GM21737 (cell line): ENCODE measurements at regions not wholly inside any gene's neighbourhood (a gene's known extent, or its start where the extent isn't known, plus 50 kb on each side); places are given as distances from the start of the nearest gene placed in this dataset.

Experiments
- ATAC-seq: cut with Tn5 transposase; IDR thresholded peaks from one replicate; pipeline ENCODE4 v1.9.1; 2021; ENCODE audit warnings: mild to moderate bottlenecking, moderate library complexity; ENCODE audit not compliant: unreplicated experiment

DNA sequence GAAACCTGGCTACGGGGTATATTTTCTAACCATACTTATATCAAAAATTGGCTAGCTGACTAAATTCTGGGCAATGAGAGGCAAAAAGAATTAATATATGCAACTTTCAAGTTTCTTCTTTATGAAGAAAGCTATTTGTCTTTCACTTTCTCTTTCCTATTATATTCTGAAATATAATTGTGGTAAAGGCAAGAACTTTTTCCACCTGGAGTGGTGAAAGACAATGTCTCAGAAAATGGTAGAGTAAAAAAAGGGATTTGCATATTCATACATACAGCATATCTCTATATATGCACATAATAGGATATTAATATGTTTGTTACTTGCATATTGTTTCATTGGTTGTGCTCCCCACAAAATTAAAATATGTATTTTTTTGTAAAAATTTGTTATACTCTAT lies 793.8 kb downstream of the PLA2G4A start:
- no peak for ATAC-seq

DNA sequence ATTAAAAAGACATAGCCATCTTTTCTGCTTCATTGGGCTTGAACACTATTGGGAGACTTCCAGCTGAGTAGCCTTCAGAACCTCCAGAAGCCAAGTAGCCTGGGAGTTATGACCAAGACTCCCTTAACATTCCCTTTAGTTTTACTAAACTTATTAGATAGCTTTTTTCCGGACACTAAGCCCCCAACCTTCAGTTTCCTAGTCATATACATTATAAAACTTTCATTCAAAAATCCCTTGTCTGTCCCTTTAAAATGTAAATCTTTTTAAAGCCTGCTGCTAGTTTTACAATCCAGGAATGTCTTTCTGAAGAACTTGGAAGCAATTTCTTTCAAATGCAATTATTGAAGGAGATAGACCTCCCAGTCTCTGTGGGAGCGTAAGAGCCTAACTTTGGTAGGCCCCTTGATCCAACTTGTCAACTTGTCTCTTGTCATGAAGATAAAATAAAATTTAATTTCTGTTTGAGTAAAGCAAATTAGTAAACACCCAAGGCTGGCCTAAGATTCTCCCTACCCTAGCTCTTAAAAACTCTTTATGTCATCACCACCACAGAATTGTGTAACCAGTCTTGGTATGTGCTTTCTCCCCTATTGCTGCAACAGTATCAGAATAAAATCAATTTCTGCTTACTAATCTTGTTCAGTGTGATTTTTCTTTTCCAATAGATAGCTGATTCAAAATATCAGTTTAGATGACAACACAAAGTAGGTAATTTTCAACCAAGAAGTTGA lies 796.2 kb downstream of the PLA2G4A start:
- no peak for ATAC-seq

DNA sequence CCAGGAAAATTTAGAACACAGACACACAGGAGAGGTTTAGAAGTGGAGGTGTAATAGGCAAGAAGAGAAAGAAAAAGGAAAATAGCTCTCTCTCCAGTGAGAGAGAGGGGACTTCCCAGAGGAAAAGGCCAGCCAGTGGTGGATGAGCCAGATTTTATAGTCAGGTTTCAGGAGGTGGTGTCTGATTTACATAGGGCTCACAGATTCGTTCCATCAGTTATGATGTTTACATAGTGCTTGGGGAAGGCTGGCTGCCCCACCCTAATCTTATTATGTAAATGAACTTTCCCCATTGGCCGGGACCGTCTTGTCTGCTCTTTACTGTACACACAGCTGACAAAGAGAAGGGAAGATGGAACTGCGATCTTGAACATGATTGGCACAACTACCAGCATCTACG lies 797.3 kb downstream of the PLA2G4A start:
- ATAC-seq, result no peak

DNA sequence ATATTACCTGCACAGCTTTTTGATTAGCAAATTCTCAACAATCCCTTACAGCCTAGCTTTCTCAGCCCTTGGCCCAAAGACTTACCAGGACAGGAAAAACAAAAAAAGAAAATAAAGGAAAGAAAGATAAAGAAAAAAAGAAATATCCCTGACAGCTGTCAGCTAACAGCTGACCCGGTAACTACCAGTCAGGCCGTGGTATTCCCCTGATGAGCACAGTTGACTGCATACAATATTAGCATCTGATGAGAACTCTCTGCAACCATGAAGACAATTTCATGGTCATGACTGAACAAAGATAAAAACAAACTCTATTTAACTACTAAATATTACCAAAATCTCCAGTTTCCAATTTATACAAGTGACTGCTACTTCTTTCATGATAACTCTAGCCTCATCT lies 798.8 kb downstream of the PLA2G4A start:
- ATAC-seq, result no peak

DNA sequence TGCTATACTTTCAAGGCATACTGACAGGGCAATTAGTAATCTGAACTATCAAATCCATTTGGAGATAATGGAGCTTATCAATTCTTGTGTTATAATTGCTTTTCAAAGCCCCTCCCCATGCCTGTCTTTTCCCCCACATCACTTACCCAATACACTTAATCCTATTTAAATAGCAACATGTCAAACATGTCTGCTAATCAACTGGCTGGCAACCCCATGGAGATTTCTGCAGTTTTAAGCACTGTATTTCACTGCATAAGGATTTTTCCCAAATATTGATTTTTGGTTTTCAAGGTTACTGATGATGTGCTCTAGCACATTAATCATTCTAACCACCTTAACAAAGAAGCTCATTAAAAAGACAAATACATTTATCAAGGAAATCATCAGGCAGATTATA lies 800.3 kb downstream of the PLA2G4A start:
- no peak for ATAC-seq

DNA sequence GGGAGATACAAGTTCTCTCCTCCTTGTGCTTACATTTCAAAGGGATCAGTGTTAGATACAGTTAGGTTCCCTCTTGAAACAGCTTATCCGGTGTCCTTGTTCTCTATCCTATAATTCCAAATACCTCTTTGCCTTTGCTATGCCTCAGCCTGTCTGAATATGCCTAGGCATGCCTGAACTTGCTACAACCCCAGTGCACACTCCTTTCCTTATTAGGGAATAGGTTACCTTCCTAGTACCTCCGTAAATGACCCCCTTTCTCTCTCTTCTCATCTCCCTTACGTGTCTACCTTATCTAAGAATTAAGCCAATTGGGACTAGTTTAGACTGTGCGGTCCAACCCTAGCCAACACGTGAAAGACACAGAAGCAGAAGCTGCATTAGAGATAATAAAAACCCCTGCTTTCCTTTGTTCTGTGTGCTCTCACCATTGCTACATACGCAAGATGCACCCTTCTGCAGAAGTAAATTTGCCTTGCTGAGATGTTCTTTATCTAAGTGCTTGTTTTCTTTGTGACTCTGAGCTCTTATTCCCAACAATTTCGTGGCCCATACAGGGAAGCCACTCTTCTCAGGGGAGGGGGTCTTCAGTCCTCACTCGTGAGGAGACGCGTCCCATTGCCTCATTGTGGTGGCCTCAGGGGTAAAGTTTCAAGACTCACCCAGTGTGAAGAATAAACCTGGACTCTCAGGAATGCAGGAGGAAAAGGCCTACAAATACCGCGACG lies 802.1 kb downstream of the PLA2G4A start:
- ATAC-seq, result no peak

DNA sequence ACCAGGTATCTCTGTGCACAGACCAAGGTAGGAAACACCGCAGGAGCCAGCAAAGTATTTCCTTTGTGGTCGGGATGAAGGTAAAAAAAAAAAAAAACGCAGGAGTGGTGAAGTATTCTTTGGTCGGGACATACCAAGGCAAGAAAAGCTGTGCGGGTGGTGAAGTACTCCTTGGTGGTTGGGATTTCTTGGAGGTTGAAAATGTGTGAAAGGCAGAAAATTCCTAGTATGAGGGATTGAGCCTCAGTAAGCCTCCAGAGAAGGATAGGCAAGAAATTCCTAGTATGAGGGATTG lies 802.6 kb downstream of the PLA2G4A start:
- no peak for ATAC-seq

DNA sequence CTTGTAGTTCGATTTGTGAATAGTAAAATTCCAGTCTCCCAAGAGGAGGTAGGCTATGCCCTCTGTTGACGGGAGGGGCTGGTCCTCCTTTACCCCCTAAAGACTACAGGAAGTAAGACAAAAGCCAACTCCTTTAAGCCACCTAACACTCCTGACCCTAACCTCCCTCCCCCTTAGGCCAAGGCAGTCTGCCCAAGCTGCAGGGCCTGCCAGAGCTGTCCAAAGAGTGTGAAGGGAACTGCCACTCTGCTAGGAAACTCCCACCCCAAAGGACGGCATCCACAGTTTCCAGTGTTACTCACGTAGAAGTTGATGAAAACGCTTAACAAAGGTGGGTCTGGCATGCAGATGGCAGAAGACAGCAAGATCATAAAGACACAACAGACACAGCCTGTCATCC lies 803.2 kb downstream of the PLA2G4A start:
- no peak for ATAC-seq

DNA sequence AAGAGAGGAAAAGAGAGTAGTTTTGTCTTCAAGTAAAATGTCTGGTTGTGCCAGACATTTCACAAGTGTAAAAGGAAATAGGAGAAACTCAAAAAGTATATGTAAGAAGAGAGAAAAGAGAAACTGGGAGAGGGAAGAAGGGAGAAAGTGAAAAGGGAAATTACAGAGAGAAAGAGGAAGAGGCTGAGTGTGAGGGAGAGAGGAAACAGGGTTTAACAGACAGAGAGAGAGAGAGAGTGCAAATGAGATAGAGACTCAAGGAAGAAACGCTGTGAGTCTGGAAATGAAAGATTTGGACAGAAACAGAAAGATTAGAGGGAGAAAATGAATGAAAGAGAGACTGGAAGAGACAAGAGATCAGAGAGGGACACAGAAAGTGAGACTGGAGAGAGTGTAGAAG lies 806.2 kb downstream of the PLA2G4A start:
- ATAC-seq, result no peak

DNA sequence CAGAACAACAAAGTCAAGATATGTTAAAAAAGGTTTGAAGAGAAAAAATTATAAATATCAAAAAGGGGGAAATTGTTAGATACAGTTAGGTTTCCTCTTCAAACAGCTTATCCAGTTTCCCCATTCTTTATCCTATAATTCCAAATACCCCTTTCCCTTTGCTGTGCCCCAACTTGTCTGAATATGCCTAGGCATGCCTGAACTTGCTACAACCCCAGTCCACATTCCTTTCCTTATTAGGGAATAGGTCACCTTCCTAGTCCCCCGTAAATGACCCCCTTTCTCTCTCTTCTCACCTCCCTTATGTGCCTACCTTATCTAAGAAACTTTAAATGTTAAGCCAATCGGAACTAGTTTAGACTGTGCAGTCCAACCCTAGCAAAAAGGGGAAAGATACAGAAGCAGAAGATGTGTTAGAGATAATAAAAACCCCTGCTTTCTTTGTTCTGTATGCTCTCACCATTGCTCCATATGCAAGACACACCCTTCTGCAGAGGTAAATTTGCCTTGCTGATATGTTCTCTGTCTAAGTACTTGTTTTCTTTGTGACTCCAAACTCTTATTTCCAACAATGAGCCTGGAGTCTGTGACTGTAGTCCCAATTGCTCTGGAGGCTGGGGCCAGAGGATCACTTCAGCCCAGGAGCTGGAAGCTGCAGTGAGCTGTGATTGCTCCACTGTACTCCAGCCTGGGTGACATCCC lies 810.1 kb downstream of the PLA2G4A start:
- ATAC-seq, result no peak

DNA sequence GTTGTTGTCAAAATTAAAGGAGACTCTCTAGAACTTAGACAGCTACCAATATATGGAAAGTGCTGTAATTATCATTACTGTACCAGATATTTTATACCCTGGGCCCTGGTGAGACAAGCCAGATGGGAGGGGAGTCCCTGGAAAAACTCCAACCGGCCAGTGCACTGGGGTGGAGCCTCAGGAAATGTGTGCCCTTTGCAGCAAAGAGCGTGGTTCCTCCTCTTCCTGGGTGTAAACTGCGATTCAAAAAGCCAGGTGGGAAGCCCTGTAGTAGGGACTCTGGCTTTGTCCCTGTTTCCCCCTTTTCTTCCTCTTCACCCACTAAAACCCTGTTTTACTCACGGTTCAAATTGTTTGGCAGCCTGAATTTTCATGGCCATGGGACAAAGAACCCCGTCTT lies 812.3 kb downstream of the PLA2G4A start:
- ATAC-seq, result no peak

DNA sequence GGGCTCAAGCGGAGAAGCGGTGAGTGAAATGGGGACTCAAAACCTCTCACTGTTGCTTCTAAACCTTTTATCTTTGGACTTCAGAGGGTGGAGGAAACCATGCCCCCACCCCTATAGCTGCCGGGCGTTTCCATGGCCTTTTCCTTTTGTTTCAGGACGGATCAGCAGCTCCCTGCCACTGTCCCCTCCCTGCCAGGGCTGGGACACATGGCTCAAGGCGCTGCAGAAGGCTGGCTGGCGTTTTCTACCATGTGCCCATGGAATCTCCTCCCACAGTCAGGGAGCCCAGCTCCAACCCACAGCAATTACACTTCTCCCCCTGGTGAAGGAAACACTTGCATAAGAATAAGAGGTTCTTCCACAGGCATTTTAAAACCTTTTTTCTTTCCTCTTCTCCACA lies 812.7 kb downstream of the PLA2G4A start:
- ATAC-seq, result no peak

DNA sequence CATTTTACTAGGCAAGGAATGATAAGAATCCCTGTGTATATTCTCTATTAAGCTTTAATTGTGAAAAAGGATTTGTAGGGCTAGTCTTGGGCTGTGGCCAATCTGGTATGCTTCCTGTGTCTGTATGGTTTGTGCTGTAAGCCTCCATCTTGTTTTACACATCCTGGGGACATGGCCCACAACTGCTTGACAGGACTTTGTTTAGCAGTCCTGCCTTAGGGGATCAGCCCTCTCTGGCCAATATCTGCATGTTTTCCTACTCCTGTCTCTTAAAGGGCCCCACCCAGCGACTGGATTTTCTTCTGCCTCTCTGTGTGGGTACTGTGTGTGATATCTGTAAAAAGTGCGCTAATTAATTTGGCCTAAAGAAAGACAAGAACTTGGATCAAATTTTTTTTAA lies 813.2 kb downstream of the PLA2G4A start:
- ATAC-seq, result no peak

DNA sequence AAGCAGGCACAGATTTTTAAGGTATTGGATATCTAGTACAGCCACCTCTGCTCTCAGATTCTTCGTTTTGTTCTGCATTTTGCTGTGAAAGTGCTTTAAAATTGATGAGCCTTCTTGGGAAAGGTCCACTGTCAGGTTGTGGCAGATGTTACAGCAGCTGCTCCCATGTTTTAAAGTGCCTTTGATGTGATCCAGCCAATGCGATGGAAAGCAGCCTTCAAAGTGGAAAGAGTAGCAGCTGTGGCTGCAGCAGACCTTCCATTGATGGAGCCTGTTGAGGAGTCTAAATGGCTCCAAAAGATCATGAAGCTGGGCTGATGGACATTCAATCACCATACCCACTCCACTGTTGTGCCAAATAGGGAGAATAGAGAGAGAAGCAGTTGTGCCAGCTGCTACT lies 816.9 kb downstream of the PLA2G4A start:
- no peak for ATAC-seq

DNA sequence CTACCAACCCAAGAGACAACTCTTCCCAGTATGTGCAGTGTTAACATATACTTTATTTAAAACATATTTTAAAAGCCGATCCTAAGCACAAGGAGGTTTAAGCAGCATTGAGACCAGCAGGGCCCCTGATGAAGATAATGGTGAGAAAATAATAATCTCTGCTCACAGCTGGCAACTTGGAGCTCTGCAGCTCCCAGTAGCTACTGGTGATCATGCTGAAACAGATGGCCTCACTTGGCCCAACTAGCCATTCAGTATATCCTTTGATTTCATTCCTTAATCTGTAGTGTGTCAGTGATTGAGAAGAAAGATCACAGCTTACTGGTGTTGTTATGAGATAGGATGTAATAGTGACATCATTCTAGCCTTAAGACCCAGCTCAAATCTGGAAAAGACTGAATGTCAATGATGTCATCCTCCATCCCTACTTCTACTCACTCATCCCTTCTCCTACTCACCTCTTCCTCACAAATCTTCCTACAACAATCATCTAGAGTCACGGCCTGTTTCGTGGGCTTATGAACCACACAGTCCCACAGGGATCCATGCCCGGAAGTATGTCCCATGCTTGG lies 817.9 kb downstream of the PLA2G4A start:
- no peak for ATAC-seq

DNA sequence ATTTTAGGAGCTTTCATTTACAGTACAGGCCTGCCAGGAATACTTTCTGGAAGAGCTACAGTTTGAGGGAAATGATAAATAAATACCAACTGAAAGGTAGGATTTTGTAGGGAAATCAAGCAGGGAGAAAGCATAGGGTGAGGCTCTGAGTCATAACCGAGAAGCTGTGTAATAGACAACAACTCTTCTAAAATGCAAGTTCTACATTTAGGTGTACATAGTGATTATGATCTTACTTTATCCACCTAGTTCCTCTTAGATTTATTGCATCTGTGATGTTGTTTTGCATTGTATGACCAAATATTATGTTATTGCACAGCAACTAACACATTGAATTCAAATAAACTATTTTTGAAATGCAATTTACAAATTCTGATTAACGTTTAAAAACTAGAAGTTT lies 819.3 kb downstream of the PLA2G4A start:
- no peak for ATAC-seq

DNA sequence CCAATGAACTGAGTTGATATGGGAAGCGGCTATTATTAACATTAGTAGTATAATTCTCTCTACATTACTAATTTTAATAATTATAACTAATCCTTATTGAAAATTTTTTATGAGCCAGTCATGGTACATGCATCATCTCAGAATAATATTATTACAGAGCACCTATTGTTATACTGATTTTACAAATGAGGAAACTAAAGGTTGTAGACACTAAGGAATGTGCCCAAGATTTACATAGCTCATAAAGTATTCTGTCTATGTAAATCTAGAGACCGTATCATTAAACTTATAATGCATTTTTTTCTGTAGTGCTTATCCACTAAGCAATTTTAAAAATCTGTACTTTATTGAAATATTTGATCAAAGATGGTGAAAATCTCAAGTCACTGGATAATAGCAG lies 825.9 kb downstream of the PLA2G4A start:
- ATAC-seq, result no peak

DNA sequence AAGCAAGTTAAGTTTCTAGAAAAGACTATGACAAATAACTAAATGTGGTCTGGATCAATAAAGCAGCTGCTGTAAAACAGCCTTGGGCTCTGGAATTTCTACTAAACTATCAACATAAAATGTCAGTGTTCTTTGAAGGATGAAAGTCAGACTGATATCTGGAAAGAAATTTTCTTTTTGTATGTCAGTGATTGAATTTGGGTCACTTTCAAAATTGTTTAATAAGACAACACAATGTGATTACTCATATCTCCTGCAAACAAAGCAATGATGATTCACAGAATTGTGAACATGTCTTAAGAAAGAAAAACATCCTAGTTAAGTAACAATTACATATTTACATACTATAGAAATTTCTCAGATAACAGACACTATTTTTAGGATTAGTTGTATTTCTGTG lies 826.4 kb downstream of the PLA2G4A start:
- no peak for ATAC-seq

DNA sequence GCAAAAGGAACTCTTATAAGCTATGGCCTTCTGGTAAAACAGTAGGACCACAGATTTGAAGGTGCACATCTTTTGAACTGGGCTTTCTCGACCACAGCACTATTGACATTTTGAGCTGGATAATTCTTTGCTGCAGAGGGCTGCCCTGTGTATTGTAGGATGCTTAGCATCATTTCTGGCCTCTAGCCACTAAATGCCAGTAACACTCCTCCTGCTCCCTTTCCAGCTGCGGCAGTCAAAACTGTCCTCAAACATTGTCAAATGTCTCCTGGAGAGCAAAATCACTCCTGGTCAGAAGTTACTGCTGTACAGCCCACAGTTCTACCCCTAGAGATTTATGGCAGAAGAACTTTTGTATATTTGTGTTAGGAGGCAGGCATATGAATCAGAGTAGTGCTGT lies 836.7 kb downstream of the PLA2G4A start:
- ATAC-seq, result no peak

DNA sequence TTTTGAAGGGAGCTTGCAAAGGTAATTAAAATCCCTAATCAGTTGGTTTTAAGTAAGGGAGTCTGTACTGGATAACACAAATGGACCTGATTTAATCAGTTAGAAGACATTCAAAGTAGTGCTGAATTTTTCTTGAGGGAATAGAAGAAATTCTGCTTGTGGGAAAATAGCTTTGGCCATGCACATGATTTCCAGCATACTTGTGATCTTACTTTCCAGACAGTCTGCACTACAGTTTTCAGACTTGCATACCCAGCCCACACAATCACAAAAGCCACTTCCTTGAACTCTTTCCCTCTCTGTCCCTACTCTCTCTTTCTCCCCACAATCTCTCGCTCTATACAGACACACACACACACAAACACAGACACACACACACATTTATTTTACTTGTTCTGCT lies 852.1 kb downstream of the PLA2G4A start:
- ATAC-seq, result no peak

DNA sequence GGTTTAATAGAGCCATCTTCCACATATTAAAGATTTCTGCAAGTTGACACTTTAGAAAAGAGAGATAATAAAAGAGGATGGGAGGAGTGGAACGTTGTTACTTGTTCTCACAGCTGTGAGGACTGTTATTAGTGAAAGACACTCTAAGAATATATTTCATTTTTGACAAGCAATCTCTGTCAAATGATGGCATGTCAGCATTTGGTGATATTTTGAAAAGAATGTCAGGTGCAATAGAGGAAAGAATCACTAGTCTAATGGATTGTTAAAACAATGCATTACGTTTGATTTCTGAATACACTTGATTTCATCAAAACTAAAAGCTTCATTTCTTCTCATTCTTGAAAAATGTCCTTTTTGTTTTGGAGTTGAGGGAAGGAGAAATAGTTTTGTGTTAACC lies 853.4 kb downstream of the PLA2G4A start:
- no peak for ATAC-seq

DNA sequence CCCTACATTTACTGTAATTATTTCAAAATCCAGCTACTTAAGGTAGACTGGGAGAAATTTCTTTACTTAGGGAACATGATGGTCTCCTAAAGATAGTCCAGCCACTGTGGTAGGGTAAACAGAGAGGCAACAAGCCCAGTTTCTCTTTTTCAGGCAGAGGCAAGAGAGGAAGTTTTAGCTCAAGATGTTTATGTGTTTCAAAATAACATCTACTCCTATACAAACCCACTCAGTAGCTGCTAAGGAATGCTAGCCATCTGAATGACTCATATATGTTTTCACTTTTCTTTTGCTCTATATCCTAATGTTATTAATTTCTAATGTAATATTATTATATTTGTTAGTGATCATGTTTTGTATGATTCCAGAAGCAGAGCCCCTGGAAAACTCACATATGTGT lies 856.6 kb downstream of the PLA2G4A start:
- no peak for ATAC-seq
